GM18498 (cell line): ENCODE measurements at regions not wholly inside any gene's neighbourhood (a gene's known extent, or its start where the extent isn't known, plus 50 kb on each side); places are given as distances from the start of the nearest gene placed in this dataset.

Experiments
- ATAC-seq: cut with Tn5 transposase; IDR thresholded peaks from one replicate; pipeline ENCODE4 v1.9.1; 2021; ENCODE audit warnings: mild to moderate bottlenecking, moderate library complexity; ENCODE audit not compliant: unreplicated experiment

- ATAC-seq, result no peak
These were observed 277.0 kb downstream of the CDH2 start for GRCh38 chr18:27899893-27900292.

- ATAC-seq, result no peak
These were observed 282.2 kb downstream of the CDH2 start for GRCh38 chr18:27894746-27895145.

- ATAC-seq, result no peak
These were observed 289.0 kb downstream of the CDH2 start for GRCh38 chr18:27887711-27888495.

- no peak for ATAC-seq
These were observed 289.6 kb downstream of the CDH2 start for GRCh38 chr18:27887287-27887686.

GRCh38 chr18:27879540-27879939 is 297.4 kb downstream of the CDH2 start:
- no peak for ATAC-seq

- no peak for ATAC-seq
These were observed 305.2 kb downstream of the CDH2 start for GRCh38 chr18:27871726-27872125.

- no peak for ATAC-seq
These were observed 307.2 kb downstream of the CDH2 start for GRCh38 chr18:27869735-27870134.

- ATAC-seq, result no peak
These were observed 311.5 kb downstream of the CDH2 start for GRCh38 chr18:27865431-27865830.

GRCh38 chr18:27863780-27864430 is 313.0 kb downstream of the CDH2 start:
- no peak for ATAC-seq

GRCh38 chr18:27862041-27862682 is 314.8 kb downstream of the CDH2 start:
- no peak for ATAC-seq

GRCh38 chr18:27861539-27861938 is 315.4 kb downstream of the CDH2 start:
- no peak for ATAC-seq

GRCh38 chr18:27860701-27861107 is 316.2 kb downstream of the CDH2 start:
- no peak for ATAC-seq

GRCh38 chr18:27860011-27860410 is 316.9 kb downstream of the CDH2 start:
- ATAC-seq, result no peak

- no peak for ATAC-seq
These were observed 320.1 kb downstream of the CDH2 start for GRCh38 chr18:27856820-27857219.

- ATAC-seq, result no peak
These were observed 321.4 kb downstream of the CDH2 start for GRCh38 chr18:27855486-27855885.

GRCh38 chr18:27854631-27855030 is 322.3 kb downstream of the CDH2 start:
- no peak for ATAC-seq

GRCh38 chr18:27848336-27848735 is 328.6 kb downstream of the CDH2 start:
- ATAC-seq, result no peak

GRCh38 chr18:27847412-27847811 is 329.5 kb downstream of the CDH2 start:
- no peak for ATAC-seq

- no peak for ATAC-seq
These were observed 331.0 kb downstream of the CDH2 start for GRCh38 chr18:27845897-27846296.

- no peak for ATAC-seq
These were observed 332.9 kb downstream of the CDH2 start for GRCh38 chr18:27843783-27844777.

- no peak for ATAC-seq
These were observed 337.8 kb downstream of the CDH2 start for GRCh38 chr18:27839141-27839540.
